ENCODE measurements at regions not wholly inside any gene's neighbourhood (a gene's known extent, or its start where the extent isn't known, plus 50 kb on each side); places are given as distances from the start of the nearest gene placed in this dataset.

DNA sequence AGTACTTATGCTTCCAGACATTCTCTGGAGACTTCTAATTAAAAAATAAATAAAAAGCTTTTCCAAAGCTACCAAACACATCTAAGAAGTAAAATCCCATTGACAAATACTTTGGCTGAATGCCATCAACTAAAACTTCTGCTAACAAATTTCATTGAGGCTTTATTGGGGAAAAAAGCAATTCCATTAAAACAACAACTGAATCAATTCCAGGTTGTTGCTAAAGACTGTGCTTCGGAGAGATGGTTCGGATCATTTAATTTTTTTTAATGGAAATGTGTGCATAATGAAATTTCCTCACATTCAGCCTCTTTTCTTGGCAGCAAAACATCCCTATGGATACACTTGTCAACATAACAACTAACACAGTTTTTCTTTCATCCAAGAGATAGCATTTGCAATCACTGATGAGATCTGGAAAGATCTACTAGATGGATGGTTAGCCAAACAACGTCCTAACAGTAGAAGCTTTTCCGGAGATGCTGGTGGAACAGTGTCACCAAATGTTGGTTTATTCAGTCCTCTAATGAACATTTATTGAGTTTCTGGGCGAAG lies 446.1 kb upstream of the FAM98A start:
- no peak for TF ChIP-seq ATF1 (CRISPR knock-in tag; IDR thresholded peaks at IDR 0.05)
- no peak for TF ChIP-seq FOXJ3 (CRISPR knock-in tag; IDR thresholded peaks at IDR 0.05; ENCODE audit: borderline replicate concordance)
- TF ChIP-seq JUN (CRISPR knock-in tag; IDR thresholded peaks at IDR 0.05), result no peak
- TF ChIP-seq TP53 (CRISPR knock-in tag; IDR thresholded peaks at IDR 0.05), result no peak
- no peak for TF ChIP-seq FOXK1 (CRISPR knock-in tag; IDR thresholded peaks at IDR 0.05)
- no peak for TF ChIP-seq CREM (CRISPR knock-in tag; IDR thresholded peaks at IDR 0.05)
- TF ChIP-seq CBFB (CRISPR knock-in tag; IDR thresholded peaks at IDR 0.05; ENCODE audit: low read depth), result no peak

All from WTC11 (cell line).